CD4-positive, alpha-beta T cell treated with Interleukin-4 for 1 hour (primary cell): ENCODE measurements at regions not wholly inside any gene's neighbourhood (a gene's known extent, or its start where the extent isn't known, plus 50 kb on each side); places are given as distances from the start of the nearest gene placed in this dataset.

Experiments used
- DNase-seq, 2 donors: peaks; one replicate each; pipeline ENCODE4 v3.0.0-alpha.2; 2020 to 2022

DNA sequence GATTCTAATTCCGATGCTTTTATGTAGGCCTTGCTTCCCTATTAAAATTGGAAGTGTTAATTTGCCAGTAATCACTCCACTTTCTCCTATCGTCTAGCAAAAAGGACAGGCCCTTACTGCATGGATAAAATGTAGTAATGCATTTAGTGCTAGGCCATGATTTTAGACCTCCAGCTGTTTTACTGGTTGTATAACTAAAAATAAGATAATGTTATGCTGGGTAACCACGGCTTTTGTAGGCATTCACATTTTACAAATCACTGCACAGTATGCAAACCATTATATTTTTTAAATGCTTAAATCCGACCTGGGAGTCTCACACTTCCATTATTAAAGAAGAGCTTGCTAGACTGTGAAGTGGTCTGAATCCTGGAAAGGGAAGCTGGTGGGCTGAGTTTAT is 179.5 kb downstream of the TFAP2A start:
- DNase-seq, result no peak

DNA sequence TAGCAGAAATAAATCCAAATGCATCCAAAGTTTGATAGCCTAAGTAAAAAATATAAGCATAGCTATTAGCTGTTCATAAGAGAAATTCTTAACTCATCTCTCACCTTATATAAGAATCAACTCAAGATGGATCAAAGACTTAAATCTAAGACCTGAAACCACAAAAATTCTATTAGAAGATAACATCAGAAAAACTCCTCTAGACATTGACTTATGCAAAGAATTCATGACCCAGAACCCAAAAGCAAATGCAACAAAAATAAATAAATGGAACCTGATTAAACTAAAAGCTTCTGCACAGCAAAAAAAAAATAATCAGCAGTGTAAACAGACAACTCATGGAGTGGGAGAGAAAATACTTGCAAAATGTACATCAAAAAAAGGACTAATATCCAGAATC is 184.3 kb downstream of the TFAP2A start:
- no peak for DNase-seq

DNA sequence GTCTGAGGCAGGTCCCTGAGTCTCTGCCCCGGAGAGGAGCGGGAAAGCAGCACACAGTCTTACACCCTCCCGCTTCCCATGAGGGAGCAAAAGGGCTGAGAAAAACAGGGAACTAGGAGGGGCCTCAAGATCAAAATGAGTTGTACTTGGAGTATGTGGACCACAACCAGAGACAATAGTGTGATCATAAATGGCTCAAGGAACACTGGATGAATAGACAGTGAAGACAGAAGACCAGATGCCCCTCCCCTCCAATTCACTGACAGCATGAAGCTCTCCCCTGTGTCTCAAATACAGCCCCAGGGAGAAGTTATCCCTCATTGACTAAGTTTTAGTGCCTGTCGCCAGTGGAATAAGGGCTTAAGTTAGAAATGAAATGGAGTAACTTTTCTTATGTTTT is 191.0 kb downstream of the TFAP2A start:
- DNase-seq, result no peak

DNA sequence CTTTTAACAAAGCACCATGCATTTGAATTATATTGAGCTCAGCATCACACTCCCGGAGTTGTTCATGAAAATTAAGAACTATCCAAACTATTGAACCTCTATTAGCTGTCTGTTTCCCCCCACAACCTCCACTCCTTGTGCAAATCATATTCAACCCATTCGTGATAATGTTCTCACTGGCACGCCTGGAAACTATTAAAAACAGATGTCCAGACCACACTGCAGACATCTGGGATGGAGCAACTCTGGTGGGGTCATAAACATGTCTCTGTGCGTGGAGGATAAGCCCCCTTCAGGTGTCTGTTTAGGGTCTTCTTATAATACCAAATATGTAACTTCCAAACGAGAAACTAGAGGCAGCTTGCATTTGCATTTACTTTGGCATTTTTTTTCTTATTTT is 193.7 kb downstream of the TFAP2A start:
- no peak for DNase-seq

DNA sequence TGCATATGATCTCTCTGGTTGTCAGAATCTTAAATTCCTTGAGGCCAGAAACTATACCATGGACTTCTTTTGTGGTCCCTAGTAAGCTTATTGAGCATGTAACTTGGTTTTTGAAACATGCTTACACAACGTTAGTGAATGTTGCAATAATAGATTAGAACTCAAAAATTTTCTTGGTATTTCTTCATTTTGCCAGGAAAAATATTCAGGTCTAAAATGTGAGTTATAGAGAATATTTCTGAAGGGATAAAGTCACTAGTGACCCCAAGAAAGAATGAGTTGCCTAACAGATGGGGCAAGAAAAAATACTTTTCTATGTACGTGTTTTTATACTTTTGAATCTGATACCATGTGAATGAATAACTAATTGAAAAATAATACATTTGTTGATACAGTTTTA is 195.4 kb downstream of the TFAP2A start:
- no peak for DNase-seq

DNA sequence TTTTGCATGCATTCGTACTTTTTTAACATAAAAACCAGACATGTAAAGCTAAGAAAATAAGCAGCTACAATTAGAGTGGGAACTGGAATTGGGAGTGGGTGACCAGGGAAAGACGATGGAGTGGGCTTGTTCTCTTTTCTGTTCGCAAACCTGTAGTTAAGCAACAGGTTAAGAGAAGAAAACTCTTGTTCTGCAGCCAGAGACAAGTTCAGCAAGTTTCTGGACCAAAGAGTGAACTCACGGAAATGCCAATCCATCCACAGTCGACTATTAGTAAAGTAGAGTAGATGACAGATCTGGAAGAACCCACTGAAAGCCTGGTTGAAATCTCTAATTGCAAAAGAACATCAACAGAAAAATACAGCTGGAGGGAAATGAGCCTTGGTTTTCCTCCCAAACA is 197.8 kb downstream of the TFAP2A start:
- no peak for DNase-seq

DNA sequence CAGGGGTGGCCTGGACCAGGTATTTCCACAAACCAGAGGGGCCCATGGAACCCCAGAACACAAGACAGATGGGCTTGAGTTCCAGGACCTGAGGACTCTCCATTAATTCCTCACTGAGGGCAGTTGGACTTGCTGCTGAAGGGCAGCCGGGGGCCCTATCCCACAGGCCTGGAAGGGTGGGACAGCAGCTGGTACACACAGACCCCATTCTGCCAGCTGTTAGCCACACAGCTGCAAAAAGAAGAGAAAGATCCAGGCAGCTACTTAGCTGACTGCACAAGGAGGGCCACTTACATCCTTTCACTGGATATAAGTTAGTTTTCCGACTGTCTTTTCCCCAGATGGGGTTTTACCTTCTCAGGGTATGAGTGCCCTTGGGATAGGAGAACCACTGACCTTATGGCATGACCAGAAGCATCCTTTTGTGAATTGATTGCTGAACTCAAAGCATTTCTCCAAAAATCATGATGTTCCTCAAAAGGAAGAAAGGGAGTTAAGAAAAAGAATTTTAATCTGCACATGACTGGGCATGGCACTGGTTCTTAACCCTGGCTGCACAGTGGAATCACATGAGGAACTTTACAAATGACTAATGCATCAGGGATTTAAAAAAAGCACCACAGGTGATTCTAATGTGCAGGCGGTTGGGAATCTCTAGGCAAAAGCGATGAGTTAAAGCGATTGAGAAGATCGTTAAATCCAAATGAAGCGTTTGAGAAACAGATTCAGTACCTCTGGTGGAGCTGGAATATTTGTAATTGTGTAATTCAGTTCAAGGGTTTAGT is 199.4 kb downstream of the TFAP2A start:
- no peak for DNase-seq

DNA sequence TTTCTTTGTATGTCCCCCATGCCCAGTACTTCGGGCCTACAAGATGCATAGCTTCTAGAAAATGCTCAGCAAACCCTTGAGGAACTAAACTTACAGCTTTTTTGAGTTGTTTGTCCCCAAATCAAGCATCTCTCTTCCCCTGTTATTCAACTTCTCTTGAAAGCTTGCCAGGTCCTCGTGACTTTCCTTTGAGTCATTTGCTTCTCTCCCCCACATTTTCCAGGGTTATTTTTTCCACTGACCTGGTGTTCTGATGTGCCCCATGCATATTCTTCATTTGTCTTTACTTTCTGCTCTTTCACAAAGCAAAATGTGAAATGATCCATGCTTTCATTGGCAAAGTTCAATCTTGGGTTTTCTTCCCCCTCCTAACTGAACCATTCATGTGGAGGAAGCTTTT is 204.8 kb downstream of the TFAP2A start:
- no peak for DNase-seq

DNA sequence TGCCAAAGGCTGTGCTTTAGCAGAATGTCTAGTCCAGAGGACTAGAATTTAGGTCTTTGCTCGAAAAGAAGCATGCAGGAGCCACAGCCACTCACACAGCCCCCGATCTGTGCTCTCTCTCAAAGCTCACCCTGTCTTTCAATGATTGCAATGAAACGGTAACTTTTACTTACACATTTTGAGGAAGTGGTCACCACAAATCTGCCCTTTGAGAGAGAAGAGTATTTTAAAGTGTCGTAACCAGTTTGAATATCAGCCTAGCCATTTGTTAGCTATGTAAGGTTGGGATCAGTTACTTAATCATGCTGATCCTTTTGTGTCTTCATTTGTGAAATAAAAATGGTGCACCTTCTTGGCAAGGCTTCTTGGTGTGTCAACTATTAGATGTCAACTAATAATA is 209.0 kb downstream of the TFAP2A start:
- no peak for DNase-seq

DNA sequence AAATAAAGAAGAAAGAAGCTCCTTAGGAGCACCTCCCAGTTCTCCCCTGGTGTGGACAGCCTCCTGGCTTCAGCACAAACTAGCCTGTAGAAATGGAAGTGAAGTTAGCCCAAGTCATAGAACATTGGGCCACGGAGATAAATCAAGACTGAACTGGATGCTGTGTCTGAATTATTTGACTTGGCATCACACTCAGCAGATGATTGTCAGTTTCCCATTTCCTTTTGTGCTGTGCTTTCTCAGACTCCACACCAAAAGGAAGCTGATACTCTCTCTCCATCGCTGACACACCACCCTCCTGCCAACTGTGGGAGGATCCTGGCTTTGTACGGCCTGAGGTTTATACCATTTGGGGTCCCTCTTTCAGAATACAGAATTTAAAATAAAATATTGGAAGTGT is 209.8 kb downstream of the TFAP2A start:
- no peak for DNase-seq

DNA sequence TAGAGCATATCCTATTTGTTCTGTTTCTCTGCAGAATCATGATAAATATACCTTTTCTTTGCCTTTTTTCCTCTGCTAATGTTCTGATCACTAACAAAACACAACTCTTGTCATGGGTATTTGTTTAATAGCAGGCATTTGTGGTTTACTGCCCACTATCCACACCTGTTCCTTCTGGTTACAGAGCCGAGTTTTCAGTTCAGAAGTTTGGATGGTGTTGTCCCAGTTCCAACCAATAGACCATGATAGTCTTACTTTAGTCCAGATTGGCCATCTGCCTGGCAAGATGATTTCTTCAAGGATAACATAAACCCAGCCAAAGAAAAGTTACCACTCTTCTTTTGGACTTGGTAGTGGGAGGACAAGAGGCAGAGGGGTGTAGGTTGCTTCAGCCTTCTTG is 211.2 kb downstream of the TFAP2A start:
- DNase-seq, result no peak

DNA sequence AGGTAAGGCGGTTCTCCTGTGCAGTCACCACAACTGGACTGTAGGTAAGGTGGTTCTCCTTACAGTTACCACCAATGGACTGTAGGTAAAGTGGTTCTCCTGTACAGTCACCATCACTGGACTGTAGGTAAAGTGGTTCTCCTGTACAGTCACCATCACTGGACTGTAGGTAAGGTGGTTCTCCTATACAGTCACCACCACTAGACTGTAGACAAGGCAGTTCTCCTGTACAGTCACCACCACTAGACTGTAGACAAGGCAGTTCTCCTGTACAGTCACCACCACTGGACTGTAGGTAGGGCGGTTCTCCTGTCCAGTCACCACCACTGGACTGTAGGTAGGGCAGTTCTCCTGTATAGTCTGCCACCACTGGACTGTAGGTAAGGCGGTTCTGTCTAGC is 212.3 kb downstream of the TFAP2A start:
- no peak for DNase-seq

DNA sequence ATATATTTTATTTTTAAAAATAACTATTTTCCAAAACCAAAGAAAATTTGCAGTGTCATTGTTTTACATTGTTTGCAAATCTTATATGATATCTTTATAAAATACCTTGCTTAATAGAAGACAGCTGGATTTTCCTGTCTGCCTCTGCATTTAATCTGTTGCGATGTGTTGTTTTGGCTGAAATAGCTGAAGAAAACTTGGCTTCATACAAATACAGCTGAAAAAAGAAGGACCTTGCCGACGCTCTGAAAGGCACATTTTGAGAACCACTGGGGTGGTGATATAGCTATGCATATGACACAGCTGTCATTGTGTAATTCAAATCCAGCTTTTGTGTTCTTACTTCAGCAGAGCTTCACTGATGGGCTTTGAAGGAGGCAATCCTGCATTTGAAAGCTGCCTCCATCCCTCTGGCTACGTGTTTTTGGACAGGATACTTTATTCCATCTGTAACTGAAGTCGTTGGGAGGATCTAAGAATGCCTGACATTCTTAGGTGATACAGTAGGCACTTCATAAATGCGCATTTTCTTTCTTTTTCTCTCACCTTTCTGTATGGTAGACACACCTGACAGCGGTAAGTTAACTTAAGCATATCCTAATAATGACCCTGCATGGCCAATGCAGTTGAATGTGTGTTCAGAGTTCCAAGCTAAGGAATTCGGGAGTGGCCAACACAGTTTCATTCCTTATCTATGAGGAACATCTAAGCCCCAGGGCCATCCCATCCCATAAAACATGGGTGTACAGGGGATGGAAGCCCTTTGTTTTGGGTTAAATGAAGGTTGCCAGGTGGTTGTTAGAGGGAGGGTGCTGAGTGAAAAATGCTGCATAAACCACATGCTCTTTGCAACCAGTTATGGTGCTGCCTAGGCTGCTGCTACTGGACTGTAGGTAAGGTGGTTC is 213.0 kb downstream of the TFAP2A start:
- no peak for DNase-seq

DNA sequence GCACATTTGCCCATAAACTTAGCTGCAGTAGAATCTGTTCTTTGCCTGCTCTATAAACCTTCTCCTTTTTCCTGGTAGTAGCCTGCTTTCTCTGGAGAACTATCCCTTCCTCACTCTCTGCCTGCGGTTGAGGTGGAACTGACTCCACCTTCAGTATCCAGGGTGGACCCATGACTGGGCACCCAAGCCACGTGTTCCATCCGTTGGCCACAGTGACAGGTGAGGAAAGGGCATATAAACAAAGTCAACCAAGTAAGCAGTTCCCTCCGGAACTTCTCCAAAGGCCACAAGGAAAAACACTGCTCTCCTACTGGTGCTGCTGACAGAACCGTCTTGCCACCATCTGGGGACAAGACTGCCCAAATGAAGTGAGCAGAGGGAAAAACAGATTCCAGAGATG is 218.8 kb downstream of the TFAP2A start:
- DNase-seq, result no peak

DNA sequence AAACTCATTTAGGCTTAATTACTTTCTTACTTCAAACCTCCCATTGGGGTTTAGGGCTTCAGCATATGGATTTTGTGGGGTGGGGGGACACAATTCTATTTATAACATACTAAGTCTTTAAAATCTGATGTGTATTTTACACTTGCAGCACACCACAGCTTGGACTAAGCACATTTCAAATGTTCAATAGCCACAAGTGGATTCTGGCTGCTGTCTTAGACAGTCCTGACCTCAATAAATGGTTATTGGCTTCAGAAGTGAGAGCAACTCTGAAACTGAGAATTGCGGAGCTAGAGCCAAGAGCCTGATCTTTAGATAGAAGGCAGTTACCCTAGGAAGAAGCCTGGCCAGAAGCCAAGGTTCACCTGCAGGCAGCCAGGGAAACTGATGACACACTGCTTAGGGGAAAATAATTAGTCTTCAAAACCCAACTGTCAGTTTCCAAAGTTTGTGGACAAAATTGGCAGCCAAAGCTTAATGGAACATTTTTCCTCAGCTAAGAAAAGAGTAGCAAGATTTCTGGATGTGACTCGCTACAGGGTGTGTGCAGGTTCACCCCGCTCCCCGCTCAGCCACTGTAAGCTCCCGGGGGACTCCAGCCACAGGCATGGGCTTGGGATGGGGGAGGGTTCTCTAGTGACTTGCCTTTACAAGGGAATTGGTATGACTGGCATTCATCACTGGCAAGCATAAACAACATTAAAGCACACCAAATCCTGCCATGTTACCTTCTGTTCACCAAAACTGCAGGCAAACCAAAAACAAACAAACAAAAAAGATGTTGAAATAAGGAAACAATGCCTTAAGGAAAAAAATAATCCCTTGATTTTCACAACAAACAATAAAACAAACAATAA is 219.8 kb downstream of the TFAP2A start:
- DNase-seq, result no peak

DNA sequence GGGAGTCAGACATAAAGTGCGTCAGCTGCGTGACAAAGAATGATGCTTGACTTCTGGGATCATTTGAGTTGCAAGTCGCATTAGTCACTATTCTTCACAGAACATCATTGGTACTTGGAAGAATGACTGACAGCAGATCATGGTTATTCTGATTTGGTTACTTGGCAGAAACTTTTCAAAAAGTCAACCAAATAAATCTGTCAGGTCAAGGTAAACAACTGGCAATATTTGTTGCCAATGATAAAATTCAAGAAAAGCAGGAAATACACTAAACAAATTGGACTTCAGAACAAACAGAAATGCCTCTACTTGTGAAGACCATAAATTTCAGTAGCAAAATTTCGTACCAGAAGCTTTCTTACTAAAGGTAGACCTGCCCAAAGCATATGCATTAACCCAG is 221.6 kb downstream of the TFAP2A start:
- no peak for DNase-seq

DNA sequence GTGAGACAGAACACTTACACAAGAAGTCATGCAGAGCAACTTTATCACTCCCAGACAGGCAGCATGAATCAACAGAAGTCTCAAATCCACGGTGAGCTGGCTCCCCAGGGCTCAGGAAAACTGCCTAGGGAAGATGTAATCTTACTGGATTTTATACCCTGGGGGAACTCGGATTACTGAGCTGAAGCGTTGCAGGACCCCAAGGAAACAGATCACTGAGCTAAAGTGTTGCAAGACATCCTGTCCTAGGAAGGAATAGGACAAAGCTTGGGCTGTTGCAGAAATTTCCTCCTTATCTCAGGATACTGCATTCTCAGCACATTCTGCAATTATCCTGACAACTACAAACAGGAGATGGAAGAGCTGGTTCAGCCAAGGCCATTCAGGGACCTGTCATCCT is 224.8 kb downstream of the TFAP2A start:
- no peak for DNase-seq

DNA sequence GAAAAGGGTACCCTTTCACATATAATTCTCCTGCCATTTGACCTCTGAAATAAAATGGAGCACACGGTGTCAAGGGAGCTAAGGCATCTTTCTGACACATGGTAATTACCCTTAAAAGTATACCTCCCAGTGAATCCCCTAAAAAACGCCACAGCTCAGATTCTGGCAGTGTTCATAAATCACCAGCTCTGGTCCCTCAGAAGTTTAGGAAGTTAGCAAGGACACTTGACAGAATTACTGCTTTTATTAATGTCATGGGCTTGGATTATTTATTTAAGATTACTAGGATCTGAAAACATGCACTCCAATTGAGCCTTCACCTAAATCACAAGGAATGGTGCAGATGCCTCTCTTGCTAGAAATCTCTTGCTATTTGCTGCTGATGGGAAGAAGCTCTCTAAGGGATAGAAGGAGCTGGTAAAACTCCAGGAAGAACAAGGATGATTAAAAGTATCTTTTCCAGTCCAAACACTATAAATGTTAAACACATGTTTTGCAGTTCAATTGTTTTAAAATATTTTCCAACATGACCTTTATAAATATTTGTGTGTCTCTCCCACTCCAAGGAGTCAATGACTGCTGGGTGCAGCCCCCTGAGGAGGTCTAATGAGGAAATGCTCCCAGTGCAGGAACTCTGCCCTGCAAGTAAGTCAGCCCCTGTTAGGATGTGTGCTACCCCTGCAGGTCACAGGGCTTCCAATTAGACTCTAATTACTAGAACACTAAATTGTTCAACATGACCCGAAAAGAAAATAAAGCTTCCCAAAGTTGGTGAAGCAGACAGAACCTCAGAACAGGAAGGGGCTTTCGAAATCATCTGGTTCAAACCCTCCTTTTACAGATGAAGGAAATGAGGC is 230.3 kb downstream of the TFAP2A start:
- DNase-seq, result no peak

DNA sequence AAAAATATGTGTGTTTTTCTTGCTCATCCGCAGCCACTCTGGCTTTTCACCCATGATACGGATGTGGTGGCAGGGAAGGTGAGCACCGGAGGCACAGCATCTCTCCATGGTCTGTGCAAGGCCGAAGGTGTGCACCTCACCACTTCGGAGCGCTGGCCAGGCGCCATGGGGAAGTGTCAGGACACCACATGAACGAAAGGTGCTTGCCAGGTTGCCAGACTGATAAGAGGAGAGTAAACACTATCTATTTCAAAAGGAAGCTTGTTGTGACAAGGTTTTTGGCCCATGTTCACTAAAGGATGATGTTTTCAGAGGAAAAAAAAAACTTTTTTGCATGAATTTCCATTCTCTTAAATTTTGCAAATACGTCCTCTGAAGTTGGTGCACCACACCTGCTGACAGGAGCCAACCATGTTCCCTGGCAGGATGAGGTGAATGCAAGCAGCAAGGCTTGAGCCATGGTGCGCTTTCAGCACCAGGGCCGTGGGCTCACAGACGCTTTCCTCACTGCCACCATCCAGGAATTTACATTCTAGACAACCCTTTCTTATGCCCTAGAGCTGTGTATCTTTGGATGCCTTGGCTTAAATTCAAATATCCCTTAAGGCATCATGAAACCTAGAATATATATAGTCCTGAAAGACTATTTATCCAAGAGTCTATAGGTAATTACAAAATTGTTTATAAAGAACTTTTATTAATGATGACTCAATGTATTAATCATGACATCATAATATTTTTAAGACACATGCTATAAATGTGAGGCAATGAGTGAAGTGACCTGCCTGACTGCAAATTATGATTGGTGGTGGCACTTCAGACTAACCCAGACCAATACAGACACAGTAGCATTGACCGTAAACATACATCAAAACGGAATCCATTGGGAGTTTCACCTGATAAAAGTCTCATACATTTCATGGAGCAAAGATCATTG is 234.5 kb downstream of the TFAP2A start:
- no peak for DNase-seq

DNA sequence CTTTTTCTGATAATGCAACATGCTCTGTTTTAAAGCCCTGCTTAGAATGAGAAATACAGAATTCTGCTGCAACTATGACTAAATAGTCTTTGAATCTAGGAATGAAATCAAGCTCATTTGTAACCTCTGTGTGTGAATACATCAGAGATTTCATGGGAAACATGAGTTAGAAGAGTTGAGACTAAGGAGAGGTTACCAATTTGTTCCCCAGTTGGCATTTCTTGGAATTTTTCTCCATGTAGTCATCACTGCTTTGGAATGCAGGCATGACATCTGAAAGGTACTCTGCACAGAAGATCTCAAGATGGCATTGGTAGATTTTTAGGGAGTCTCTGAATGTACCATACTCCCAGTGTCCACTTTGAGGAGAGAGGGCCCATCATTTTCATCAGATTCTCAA is 237.2 kb downstream of the TFAP2A start:
- DNase-seq, result no peak

DNA sequence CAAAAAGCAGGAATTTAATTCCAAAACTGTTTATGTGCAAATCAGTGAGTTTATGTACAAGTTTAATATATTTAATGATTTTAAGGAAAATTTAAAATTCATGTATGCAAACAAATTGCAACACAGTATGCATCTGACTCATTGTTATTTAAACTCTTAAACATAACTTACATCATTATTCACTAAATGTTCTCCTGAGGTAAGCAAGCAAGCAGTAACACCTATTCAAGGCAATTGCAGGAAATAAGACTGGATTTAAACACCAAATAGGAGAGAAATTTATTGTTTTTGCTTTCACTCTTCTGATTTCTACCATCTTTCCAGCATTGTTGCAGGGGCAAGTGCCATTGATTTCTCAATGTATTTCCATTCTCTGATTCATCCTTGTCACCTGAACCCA is 239.5 kb downstream of the TFAP2A start:
- DNase-seq, result no peak
